ENCODE measurements at regions not wholly inside any gene's neighbourhood (a gene's known extent, or its start where the extent isn't known, plus 50 kb on each side); places are given as distances from the start of the nearest gene placed in this dataset.

GRCh38 chr14:45949479-45949878 lies 696.5 kb upstream of the MIS18BP1 start:
- TF ChIP-seq CTCF (IDR thresholded peaks at IDR 0.05; ENCODE audit: extremely low read depth in 1 of 2, insufficient read depth in 1 of 2, low read depth in 1 of 2, low read length in 2 of 2) (no peak), POLR2A (IDR thresholded peaks at IDR 0.05; ENCODE audit: low read depth, low read length) (no peak), MAX (IDR thresholded peaks at IDR 0.05; ENCODE audit: insufficient read depth, insufficient read length) (no peak), EZH2 (IDR thresholded peaks at IDR 0.05; ENCODE audit: borderline replicate concordance, low read depth, low read length, severe bottlenecking) (no peak), POLR2AphosphoS5 (IDR thresholded peaks at IDR 0.05; ENCODE audit: insufficient read depth, low read depth, low read length) (no peak), GATA2 (IDR thresholded peaks at IDR 0.05; ENCODE audit: insufficient read depth, insufficient read length, low read depth, low read length) (no peak), JUN (IDR thresholded peaks at IDR 0.05; ENCODE audit: borderline replicate concordance, insufficient read depth, insufficient read length, low read depth) (no peak)

Data from endothelial cell of umbilical vein (primary cell).